Pancreas (tissue), 10 donors: ENCODE measurements at regions not wholly inside any gene's neighbourhood (a gene's known extent, or its start where the extent isn't known, plus 50 kb on each side); places are given as distances from the start of the nearest gene placed in this dataset.

Source experiments
- ATAC-seq, 4 donors: fragments of 200-7000 bp; cut with Tn5 transposase; one replicate each; pipeline versions ENCODE4 v1.8.0 to v1.9.1; 2020; ENCODE audit warnings: mild to moderate bottlenecking in 4 of 4, moderate library complexity in 4 of 4
- DNase-seq, 6 donors: peaks; one replicate each; pipeline ENCODE4 v3.0.0-alpha.2; 2020
- FAIRE-seq: peaks from 2 replicates; lab custom pipeline; 2012; peaks lifted over from hg19 to GRCh38; lab: Jason Lieb, UNC
- H3K27ac ChIP-seq, 4 donors: fragments of 200-600 bp; sonication (generic); 1 replicate in 3 of 4; 2 replicates in 1 of 4; pipeline versions ENCODE4 v1.5.0 to v1.8.0; 2020
- H3K27me3 ChIP-seq, 4 donors: fragments of 200-600 bp; one replicate each; pipeline ENCODE4 v1.8.0; 2021
- H3K36me3 ChIP-seq, 3 donors: fragments of 200-600 bp; sonication (generic) in 1 of 3; one replicate each; pipeline versions ENCODE4 v1.5.0 to v1.8.0; 2020 to 2021
- H3K4me1 ChIP-seq, 3 donors: fragments of 200-600 bp; one replicate each; pipeline ENCODE4 v1.8.0; 2021
- H3K4me3 ChIP-seq, 4 donors: fragments of 200-600 bp; sonication (generic) in 2 of 4; one replicate each; pipeline versions ENCODE4 v1.5.0 to v1.8.0; 2020 to 2021
- H3K9me3 ChIP-seq, 4 donors: fragments of 200-600 bp; one replicate each; pipeline ENCODE4 v1.8.0; 2021
- WGBS, 2 donors: extraction: QIAGEN DNeasy Blood & Tissue Kit; methylation state at CpG; one replicate each; pipeline ENCODE4 v1.1.7; 2013; 5-methylcytosine and 5-hydroxymethylcytosine counted together
- intact Hi-C, 3 donors: fragments of 100-400 bp; cut with DNase I; formaldehyde crosslinking; loops; one replicate each; pipeline versions ENCODE4 v1.11.1 to v1.14.2; 2022
- TF ChIP-seq, protein P1 (sequence below), 4 donors: fragments of 200-600 bp; sonication (generic) in 3 of 4; IDR thresholded peaks; one replicate each; pipeline versions ENCODE4 v1.5.0 to v1.8.0; 2021; ENCODE audit warnings: antibody characterized with exemption in 4 of 4
- donor health status: healthy with polysubstance abuse.
- donor health status: DM: no; HTN: no; CAD: no; lungs with moderate emphysema.
- donor health status: DM: no; HTN: no; CAD: no.
- donor health status: control.
- donor health status: control.
- donor health status: Bipolar disorder and iron deficiency.
- donor health status: DM: yes; HTN: yes; CAD: no.
- donor health status: DM: no; HTN: no; CAD: no.
- donor health status: DM: no; HTN: no; CAD: no.
- donor health status: DM: yes; HTN: yes; CAD: no.

- Histone ChIP-seq H3K27me3 (no peaks in the 10 kb centered on the region), H3K36me3 (no peaks in the 10 kb centered on the region), H3K27ac (no peak overlapping the region), H3K4me1 (no peaks in the 10 kb centered on the region), H3K4me3 (no peak overlapping the region), H3K9me3 (no peaks in the 10 kb centered on the region)
- WGBS, 2 donors, result 53 to 70% methylated on average over 22 of the region's 22 CpGs
- no peak for DNase-seq
- TF ChIP-seq, protein P1, sequence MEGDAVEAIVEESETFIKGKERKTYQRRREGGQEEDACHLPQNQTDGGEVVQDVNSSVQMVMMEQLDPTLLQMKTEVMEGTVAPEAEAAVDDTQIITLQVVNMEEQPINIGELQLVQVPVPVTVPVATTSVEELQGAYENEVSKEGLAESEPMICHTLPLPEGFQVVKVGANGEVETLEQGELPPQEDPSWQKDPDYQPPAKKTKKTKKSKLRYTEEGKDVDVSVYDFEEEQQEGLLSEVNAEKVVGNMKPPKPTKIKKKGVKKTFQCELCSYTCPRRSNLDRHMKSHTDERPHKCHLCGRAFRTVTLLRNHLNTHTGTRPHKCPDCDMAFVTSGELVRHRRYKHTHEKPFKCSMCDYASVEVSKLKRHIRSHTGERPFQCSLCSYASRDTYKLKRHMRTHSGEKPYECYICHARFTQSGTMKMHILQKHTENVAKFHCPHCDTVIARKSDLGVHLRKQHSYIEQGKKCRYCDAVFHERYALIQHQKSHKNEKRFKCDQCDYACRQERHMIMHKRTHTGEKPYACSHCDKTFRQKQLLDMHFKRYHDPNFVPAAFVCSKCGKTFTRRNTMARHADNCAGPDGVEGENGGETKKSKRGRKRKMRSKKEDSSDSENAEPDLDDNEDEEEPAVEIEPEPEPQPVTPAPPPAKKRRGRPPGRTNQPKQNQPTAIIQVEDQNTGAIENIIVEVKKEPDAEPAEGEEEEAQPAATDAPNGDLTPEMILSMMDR (IDR thresholded peaks at IDR 0.05), result no peak
- intact Hi-C loops, result no loop called here
- FAIRE-seq, result no peak
- no peak for ATAC-seq
Observed at GRCh38 chr12:105993766-105994555, 144.8 kb downstream of the NUAK1 start.

GRCh38 chr12:105995961-105996431 lies 142.8 kb downstream of the NUAK1 start:
- intact Hi-C loops, result no loop called here
- no peaks in the 10 kb centered on the region for H3K27me3 ChIP-seq
- no peaks in the 10 kb centered on the region for H3K9me3 ChIP-seq
- ATAC-seq, result no peak
- no peaks in the 10 kb centered on the region for H3K4me1 ChIP-seq
- no peak overlapping the region for H3K27ac ChIP-seq
- TF ChIP-seq, protein P1 (IDR thresholded peaks at IDR 0.05), result no peak
- no peaks in the 10 kb centered on the region for H3K36me3 ChIP-seq
- FAIRE-seq, result no peak
- 83 to 91% methylated on average over 4 of the region's 4 CpGs for WGBS, 2 donors
- no peak overlapping the region for H3K4me3 ChIP-seq
- no peak for DNase-seq

DNA sequence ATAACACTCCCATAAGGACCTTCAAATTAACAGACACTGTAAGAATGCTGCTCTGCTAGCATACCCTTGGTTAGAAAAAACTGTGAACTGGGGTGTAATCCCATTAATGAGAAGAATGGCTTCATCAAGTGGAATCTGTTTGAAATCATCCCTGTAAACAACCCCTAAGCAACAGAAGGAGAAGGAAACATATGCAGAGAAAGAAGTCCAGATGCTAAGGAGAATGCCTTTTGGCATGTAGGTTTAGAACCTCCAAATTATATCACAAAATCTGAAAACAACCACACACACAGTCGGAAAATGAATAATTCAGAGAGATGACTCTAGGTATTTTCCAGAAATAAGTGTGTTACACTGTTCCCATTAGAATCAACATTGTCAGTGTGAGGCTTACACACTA lies 140.2 kb downstream of the NUAK1 start:
- no peak overlapping the region for H3K27ac ChIP-seq

GRCh38 chr12:106000382-106001104 lies 138.2 kb downstream of the NUAK1 start:
- no peaks in the 10 kb centered on the region for H3K36me3 ChIP-seq
- FAIRE-seq, result no peak
- DNase-seq, result no peak
- no peaks in the 10 kb centered on the region for H3K4me1 ChIP-seq
- no peak for ATAC-seq
- no peak overlapping the region for H3K27ac ChIP-seq
- TF ChIP-seq, protein P1 (IDR thresholded peaks at IDR 0.05), result no peak
- no peaks in the 10 kb centered on the region for H3K9me3 ChIP-seq
- WGBS, 2 donors, result 59 to 60% methylated on average over 3 of the region's 3 CpGs
- H3K4me3 ChIP-seq, result no peak overlapping the region
- no peaks in the 10 kb centered on the region for H3K27me3 ChIP-seq
- intact Hi-C loops, result no loop called here

More for the DNA sequence above, 140.2 kb downstream of the NUAK1 start:
- TF ChIP-seq, protein P1 (IDR thresholded peaks at IDR 0.05), result no peak
- Histone ChIP-seq H3K27me3 (no peaks in the 10 kb centered on the region), H3K36me3 (no peaks in the 10 kb centered on the region), H3K4me3 (no peak overlapping the region), H3K4me1 (no peaks in the 10 kb centered on the region), H3K9me3 (no peaks in the 10 kb centered on the region)
- ATAC-seq (no peak), FAIRE-seq (no peak), DNase-seq (no peak)
- 45 to 66% methylated on average over 1 of the region's 1 CpG for WGBS, 2 donors
- intact Hi-C loops, result no loop called here
